ENCODE measurements at regions not wholly inside any gene's neighbourhood (a gene's known extent, or its start where the extent isn't known, plus 50 kb on each side); places are given as distances from the start of the nearest gene placed in this dataset.

- TF ChIP-seq EP300 (conservative IDR thresholded peaks at IDR 0.05; ENCODE audit: poor library complexity, severe bottlenecking) (no peak), EZH2 (IDR thresholded peaks at IDR 0.05; ENCODE audit: borderline replicate concordance, insufficient read depth, low read length, poor library complexity, severe bottlenecking) (no peak), CTCF (IDR thresholded peaks at IDR 0.05; ENCODE audit: poor library complexity, severe bottlenecking) (no peak), POLR2AphosphoS5 (IDR thresholded peaks at IDR 0.05) (no peak), TAF1 (IDR thresholded peaks at IDR 0.05; ENCODE audit: low read depth) (no peak), SMC3 (conservative IDR thresholded peaks at IDR 0.05; ENCODE audit: poor library complexity) (no peak), RAD21 (conservative IDR thresholded peaks at IDR 0.05) (no peak), REST (IDR thresholded peaks at IDR 0.05; ENCODE audit: borderline replicate concordance) (no peak), MXI1 (conservative IDR thresholded peaks at IDR 0.05; ENCODE audit: poor library complexity, severe bottlenecking) (no peak)
These were observed 1182.0 kb downstream of the MAT2B start for GRCh38 chr5:164687391-164687790.
